ENCODE measurements at regions not wholly inside any gene's neighbourhood (a gene's known extent, or its start where the extent isn't known, plus 50 kb on each side); places are given as distances from the start of the nearest gene placed in this dataset.

DNA sequence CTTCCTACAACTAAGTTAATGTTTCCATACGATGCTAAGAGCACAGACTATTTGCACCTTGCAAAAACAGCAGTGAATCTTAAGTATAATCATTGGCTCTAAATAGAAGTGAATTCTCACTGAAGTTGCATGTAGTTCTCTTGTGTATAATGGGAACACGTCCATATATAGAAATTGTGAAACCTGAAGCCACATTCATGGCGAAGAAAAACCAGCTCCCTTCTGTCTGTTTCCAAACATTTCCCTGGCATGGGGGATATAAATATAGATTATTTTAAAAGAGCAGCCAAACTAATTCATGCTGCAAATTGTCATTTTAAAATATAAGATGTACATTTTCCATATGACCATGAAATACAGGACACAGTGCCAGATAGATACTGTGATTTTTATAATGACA is 71.1 kb downstream of the TRAM1L1 start:
- no peak for TF ChIP-seq CTCF (conservative IDR thresholded peaks at IDR 0.05 in 1 of 2, IDR thresholded peaks at IDR 0.05 in 1 of 2; ENCODE audit: low read depth in 1 of 2, low read length in 2 of 2)
- no peak for TF ChIP-seq EZH2 (IDR thresholded peaks at IDR 0.05; ENCODE audit: low read length, missing control alignments)
